CD1c-positive myeloid dendritic cell (primary cell): ENCODE measurements at regions not wholly inside any gene's neighbourhood (a gene's known extent, or its start where the extent isn't known, plus 50 kb on each side); places are given as distances from the start of the nearest gene placed in this dataset.
A peak's percentile ranks its signal among the peaks of the same experiment; 100 is the strongest.

Source experiments
- DNase-seq: peaks from one replicate; pipeline ENCODE4 v3.0.0-alpha.2; 2016; ENCODE audit errors: extremely low spot score

DNA sequence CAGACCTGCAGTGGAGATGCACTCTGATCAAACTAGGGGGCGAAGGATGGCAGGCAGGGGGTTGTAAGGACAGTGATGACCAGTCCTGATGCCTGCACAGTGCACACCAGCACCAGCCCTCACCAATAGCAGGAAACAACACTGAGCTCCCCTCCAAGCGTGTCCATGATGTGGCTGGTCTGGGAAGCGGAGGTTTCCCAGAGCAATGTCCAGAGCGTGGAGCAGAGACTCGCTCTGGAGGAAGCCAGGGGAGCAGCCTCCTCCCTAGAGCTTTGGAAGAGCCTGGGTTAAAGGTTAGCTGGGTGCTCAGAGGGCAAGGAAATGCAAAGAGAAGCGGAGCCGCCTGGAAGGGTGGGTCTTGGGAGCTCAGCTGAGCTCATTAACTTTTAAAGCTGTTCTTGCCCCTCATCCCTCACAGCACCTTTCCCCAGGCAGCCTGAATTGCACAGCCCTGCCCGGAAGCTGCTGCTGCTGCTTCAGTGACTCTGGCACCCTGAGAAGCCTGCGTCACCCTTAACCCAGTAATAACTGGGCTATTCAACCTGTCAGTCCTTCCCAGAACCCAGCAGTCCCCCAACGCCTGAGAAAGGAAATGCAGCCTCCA lies 162.2 kb upstream of the RAB4A start:
- no peak for DNase-seq

GRCh38 chr1:229109320-229109761 lies 161.6 kb upstream of the RAB4A start:
- DNase-seq: peak; percentile 59

DNA sequence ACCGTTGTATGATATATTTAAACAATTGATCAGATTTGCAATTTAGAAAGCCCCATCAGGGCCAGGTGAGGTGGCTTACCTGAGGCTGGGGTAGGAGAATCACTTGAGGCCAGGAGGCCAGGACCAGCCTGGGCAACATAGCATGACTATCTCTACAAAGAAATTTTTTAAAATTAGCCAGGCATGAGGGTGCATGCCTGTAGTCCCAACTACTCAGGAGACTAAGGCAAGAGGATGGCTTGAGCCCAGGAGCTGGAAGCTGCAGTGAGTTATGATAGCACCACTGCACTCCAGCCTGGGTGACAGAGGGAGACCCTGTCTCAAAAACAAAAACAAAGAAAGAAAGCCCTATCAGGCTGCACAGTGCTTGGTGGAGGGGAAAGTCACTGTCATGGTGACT lies 159.9 kb upstream of the RAB4A start:
- no peak for DNase-seq

- DNase-seq: no peak
Measured at GRCh38 chr1:229111703-229112319, 159.1 kb upstream of the RAB4A start.

DNA sequence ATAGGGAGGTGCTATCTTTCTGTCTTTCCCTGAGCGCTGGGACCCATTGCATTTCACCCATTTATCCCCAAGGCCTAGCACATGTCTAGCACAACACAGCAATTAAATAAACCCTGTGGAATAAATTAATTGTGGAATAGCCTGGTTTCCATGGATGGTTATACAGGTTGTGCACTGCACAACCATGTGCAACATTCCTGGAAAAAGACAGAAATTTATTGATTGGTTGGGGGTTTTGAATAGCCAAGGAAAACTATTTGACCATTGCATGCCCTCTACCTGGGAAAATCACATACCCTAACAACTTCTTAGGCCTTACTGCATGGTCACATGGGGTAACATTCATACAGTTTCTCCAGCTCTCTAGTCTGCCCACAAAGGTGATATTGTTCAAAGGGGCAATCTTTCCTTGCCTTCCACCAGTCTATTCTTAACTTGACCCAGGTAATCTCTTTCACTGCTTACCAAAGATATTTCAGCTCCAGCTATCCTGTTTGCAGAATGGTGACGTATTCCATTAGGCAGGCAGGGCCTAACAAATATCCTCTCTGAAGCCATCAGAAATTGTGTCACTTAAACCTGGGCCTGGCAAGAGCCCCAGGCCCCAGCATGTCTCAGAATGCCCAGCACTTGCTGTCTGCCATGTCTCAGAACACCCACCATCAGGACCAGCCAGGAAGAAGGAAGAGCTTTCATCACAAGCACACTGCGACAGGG lies 157.9 kb upstream of the RAB4A start:
- no peak for DNase-seq

DNA sequence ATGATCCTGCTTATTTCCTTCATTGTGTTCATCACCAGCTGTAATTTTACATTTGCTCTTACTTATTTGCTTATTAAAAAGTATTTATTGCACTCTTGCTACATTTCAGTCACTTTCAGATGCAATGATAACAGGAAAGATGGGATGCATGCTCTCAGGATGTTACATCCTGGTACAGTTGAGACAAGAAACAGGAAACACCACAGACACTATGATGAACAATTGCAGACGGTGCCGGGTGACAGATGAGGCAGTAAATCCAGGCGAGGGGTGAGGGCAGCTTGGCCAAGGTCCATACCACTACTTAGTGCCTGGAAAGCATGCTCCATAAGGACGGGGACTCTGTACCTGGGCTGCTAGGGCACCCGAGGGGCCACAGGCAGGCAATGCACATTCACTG lies 156.6 kb upstream of the RAB4A start:
- DNase-seq: no peak

DNA sequence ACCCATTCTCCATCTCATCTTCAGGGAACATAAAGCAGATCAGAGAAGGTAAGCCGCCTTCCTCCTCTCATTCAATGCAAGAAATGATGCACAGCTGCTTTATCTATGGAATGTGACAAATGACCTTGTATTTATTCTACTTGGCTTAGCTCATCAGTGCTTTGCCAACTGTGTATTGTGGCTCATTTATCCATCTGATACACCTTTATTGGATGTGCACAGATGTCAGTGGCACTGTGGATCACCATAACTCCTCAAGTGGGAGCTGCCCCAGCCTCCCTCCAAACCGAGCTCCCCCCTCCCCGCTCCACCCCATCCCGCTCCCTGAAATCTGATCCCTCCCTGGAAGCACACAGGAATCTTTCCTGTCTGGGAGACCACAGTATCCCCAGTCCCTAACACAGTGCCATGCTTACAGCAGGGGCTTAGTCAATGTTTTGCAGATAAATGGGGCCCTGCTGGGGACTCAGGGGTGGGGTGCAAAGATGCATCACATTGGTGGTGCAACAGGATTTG lies 156.0 kb upstream of the RAB4A start:
- no peak for DNase-seq

DNA sequence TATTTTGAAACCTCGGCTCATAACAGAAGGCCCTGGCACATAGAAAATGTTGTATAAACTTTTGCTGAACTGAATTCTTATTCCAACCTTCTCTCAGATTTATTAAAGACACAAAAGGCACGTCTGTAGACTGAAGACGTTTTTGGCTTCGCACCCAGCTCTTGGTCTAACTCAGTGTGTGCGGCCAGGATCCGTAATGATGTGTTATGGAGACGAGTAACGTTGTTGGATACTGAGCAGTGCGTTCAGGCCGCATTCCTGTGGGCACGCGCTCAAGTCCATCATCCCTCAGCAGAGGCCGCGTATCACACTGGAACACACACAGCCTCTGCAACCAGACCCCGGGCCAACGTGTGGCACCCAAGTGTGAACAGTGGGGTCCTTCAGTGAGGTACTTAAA lies 154.8 kb upstream of the RAB4A start:
- DNase-seq: no peak

GRCh38 chr1:229117664-229118300 lies 153.1 kb upstream of the RAB4A start:
- peak; percentile 54 for DNase-seq

- DNase-seq: no peak
Measured at GRCh38 chr1:229118477-229119061, 152.3 kb upstream of the RAB4A start.

DNA sequence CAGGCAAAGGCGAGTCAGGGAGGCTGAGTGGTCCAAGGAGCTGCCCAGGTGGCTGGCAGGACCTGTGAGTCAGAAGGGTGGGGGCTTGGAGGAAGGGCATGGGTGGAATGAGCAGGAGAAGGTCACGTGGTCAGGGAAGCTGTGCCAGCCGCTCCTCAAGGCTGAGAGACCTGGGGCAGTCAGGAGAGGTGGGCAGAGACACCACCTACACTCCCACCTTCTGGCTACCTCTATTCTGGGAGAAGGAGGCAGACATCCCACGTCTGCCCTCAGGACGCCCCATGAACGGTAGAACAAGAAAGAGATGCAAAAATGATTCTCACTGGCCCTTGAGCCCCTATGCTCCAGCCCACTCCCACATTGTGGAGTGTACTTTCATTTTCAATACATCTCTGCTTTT lies 151.8 kb upstream of the RAB4A start:
- no peak for DNase-seq

DNA sequence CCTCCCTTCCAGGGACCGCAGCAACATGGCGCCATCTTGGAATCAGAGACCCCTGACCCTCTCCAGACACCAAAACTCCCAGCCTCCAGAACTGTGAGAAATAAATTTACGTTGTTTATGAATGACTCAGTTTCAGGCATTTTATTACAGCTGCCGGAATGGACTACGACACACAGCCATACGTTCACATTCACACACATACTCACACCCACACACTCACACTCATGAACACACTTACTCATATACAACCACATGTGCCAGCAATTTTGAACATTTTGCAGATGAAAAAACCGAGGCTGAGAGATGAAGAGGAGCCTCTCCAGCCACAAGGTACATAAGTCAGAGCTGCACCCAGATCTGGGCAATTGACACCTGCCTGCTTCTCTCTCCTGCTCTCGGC lies 151.0 kb upstream of the RAB4A start:
- no peak for DNase-seq

GRCh38 chr1:229121845-229122436 lies 149.0 kb upstream of the RAB4A start:
- no peak for DNase-seq

DNA sequence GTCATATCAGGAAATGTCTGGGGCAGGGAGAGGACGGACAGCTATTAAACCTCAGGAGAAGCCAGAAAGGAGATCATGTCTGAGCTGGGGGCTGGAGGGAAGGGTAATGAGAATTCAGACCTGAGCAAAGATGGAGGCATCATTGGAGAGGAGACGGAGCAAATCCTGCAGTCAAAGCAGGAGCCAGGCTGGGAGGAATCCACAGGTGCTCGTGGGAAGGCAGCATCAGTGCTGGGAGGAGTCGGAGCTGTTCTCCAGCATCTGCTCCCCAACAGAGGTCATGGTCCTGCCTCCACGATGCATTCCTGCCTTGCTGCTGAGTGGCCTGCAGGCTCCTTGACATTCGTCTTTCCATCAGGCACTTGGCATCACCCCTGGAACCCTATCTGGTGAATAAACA lies 148.3 kb upstream of the RAB4A start:
- no peak for DNase-seq

DNA sequence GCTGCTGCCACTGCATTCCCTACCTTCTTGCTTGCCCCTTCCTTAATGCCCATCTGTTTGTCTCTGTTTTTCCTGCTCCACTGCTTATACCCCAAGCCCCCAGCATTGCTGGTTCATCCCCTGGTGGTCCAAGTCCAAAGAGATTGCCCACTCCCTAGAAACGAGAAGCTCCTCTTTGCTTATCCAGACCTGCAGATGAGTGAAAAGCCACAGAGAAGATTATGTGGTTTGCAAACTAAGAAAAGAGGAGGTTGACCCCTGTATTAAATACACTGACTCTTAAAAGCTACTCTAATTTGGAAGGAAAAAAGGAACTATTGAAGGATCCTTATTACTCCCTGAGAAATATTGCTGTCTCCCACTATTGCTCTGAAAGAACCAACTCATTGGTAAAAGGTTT lies 146.8 kb upstream of the RAB4A start:
- DNase-seq: no peak

DNA sequence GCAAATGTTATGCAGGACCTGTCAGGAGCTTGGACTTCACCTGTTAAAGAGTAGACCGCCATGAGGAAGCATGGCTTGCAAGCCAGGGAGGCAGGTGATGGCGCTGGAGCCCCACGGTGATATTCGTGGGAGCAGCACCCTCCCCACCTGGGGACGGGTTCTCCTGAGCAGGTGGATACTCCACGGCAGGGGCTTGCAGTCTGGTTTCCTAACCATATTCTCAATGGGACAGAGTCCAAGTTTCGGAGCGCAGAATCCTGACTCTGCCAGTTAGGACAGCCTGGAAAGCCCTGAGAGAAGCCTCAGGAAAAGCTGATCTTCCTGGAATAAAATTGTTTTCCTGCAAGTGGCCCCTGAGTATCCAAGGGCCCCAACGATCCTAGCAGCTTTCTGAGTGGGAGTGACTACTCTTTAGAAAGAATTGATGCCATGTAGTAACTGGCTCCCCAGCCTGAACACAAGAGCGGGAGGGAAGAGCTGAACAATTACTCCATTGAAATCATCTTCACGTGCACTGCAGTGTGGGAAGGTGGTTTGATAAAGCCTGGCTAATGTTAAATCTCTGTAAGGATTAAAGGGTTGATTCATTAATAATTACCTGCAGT lies 146.3 kb upstream of the RAB4A start:
- no peak for DNase-seq

- DNase-seq: peak; percentile 62
Measured at GRCh38 chr1:229127301-229127700, 143.6 kb upstream of the RAB4A start.

GRCh38 chr1:229128066-229128608 lies 142.8 kb upstream of the RAB4A start:
- DNase-seq: peak; percentile 76

DNA sequence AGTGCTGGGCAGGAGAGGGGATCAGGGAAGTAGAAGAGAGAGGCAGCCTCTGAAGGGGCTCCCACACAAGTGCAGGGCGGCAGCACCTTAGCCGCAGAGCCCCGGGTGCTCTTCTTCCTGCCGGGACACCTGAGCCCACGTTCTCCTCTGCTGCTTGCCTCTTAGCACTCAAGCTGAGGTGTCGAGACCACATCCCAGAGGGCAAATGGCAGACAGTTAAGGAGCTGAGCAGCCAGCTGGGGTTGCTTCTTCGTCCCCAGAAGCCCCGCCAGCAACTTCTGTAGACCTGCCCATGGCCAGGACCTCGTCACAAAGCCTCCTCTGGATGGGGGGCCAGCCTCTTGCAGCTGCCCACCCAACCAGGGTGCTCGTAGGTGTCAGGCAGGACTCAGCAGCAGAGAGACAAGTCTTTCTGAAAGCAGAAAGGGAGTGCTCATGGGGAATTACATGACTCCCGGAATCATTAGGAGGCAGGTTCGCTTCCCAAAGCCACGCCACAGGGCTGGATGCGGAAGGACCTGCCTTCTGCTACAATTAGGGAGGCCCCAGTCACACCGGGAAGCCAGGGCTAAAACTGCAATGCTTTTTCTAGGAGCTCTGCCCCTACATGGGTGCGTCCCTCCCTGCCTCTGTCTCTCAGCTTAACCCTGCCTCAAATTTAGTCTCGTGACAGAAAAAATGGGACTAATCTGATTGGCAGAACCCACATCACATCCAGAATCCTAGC lies 141.4 kb upstream of the RAB4A start:
- no peak for DNase-seq

- peak; percentile 73 for DNase-seq
Measured at GRCh38 chr1:229130028-229130668, 140.8 kb upstream of the RAB4A start.
